ENCODE measurements at regions not wholly inside any gene's neighbourhood (a gene's known extent, or its start where the extent isn't known, plus 50 kb on each side); places are given as distances from the start of the nearest gene placed in this dataset.
A peak's percentile ranks its signal among the peaks of the same experiment; 100 is the strongest.
"Not testable (repeated sequence)": the region's sequence is repeated elsewhere in the genome, so short reads cannot be mapped to it uniquely, and the experiment has no call there.

DNA sequence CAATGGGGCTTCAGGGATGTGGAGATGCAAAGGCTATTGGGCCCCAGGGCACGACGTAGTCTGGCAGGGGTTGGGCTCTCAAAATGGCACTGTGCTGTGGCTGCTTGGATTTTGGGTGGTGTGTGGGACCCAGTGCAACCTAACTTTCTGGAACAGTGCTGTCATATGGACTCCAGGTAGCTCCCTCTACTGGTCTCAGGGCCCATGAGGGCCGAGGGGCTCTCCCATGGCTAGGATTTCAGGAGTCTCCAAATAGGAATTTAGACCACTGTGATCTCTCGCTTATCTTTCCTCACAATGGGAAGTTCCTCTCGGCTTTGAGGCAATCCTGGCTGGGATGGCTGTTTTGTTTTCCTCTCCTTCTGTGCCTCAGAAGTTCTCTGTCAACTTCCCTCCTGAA is 68.2 kb upstream of the MUCL1 start:
- no peak overlapping the region for H3K27ac Mint-ChIP-seq
- peaks cover 4% of the 10 kb centered on the region for H3K4me1 Mint-ChIP-seq
- H3K4me3 Mint-ChIP-seq: no peak overlapping the region
- DNase-seq: peak; percentile 84
- Histone ChIP-seq H3K9me3 (ENCODE audit: control insufficient read depth, low read length) (peaks cover 58% of the 10 kb centered on the region), H3K36me3 (ENCODE audit: control insufficient read depth, insufficient read depth, low read length) (no peaks in the 10 kb centered on the region), H3K27ac (ENCODE audit: low read depth, low read length) (no peak overlapping the region), H3K9ac (ENCODE audit: extremely low read depth, low read length, poor library complexity, severe bottlenecking) (no peak overlapping the region), H3K27me3 (ENCODE audit: control insufficient read depth, insufficient read depth, low read length, poor library complexity, severe bottlenecking) (no peaks in the 10 kb centered on the region), H3K4me1 (ENCODE audit: control insufficient read depth, insufficient read depth, low read length) (no peaks in the 10 kb centered on the region), H3K4me3 (ENCODE audit: low read length) (peak overlapping the region; percentile 12)
- TF ChIP-seq, protein P1, sequence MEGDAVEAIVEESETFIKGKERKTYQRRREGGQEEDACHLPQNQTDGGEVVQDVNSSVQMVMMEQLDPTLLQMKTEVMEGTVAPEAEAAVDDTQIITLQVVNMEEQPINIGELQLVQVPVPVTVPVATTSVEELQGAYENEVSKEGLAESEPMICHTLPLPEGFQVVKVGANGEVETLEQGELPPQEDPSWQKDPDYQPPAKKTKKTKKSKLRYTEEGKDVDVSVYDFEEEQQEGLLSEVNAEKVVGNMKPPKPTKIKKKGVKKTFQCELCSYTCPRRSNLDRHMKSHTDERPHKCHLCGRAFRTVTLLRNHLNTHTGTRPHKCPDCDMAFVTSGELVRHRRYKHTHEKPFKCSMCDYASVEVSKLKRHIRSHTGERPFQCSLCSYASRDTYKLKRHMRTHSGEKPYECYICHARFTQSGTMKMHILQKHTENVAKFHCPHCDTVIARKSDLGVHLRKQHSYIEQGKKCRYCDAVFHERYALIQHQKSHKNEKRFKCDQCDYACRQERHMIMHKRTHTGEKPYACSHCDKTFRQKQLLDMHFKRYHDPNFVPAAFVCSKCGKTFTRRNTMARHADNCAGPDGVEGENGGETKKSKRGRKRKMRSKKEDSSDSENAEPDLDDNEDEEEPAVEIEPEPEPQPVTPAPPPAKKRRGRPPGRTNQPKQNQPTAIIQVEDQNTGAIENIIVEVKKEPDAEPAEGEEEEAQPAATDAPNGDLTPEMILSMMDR (conservative IDR thresholded peaks at IDR 0.05): peak; percentile 65
- peaks cover 10% of the 10 kb centered on the region for H3K36me3 Mint-ChIP-seq (ENCODE audit: low read depth)
- 67 to 72% methylated on average over 5 of the region's 5 CpGs for WGBS, 2 experiments (ENCODE audit: insufficient coverage in 1 of 2, insufficient read length in 1 of 2)
- peaks cover 60% of the 10 kb centered on the region for H3K9me3 Mint-ChIP-seq
- H3K27me3 Mint-ChIP-seq (ENCODE audit: insufficient read depth): no peaks in the 10 kb centered on the region

DNA sequence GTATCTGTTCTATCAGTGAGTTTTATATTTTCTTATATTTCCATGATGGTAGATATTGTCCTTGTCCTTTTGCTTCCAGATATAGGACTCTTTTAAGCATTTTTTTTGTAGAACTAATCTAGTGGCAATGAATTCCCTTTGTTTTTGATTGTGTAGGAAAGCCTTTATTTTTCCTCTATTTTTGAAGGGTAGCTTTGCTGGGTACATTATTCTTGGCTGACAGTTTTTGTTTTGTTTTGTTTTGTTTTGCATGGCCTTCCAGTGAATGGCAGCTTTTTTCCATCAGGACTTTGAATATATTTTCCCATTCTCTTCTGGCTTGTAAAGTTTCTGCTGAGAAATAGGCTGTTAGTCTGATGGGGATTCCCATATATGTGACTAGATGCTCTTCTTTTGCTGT is 70.2 kb upstream of the MUCL1 start:
- Mint-ChIP-seq H3K9me3 (peaks cover 62% of the 10 kb centered on the region), H3K4me1 (peaks cover 4% of the 10 kb centered on the region), H3K4me3 (no peak overlapping the region), H3K36me3 (ENCODE audit: low read depth) (peaks cover 10% of the 10 kb centered on the region), H3K27ac (no peak overlapping the region), H3K27me3 (ENCODE audit: insufficient read depth) (peaks cover 7% of the 10 kb centered on the region)
- peaks cover 58% of the 10 kb centered on the region for H3K9me3 ChIP-seq (ENCODE audit: control insufficient read depth, low read length)
- H3K27ac ChIP-seq (ENCODE audit: low read depth, low read length): no peak overlapping the region
- no peaks in the 10 kb centered on the region for H3K4me1 ChIP-seq (ENCODE audit: control insufficient read depth, insufficient read depth, low read length)
- no peak overlapping the region for H3K4me3 ChIP-seq (ENCODE audit: low read length)
- H3K27me3 ChIP-seq (ENCODE audit: control insufficient read depth, insufficient read depth, low read length, poor library complexity, severe bottlenecking): no peaks in the 10 kb centered on the region
- TF ChIP-seq, protein P1 (conservative IDR thresholded peaks at IDR 0.05): no peak
- DNase-seq: no peak
- H3K9ac ChIP-seq (ENCODE audit: extremely low read depth, low read length, poor library complexity, severe bottlenecking): no peak overlapping the region
- H3K36me3 ChIP-seq (ENCODE audit: control insufficient read depth, insufficient read depth, low read length): no peaks in the 10 kb centered on the region

DNA sequence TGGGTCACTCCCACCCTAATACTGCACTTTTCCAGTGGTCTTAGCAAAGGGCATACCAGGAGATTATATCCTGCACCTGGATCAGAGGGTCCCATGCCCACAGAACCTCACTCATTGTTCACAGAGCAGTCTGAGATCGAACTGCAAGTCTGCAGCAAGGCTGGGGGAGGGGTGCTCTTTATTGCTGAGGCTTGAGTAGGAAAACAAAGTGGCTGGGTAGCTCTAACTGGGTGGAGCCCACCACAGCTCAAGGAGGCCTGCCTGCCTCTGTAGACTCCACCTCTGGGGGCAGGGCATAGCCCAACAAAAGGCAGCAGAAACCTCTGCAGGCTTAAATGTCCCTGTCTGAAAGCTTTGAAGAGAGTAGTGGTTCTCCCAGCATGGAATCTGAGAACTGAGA is 77.3 kb upstream of the MUCL1 start:
- Mint-ChIP-seq H3K9me3 (peaks cover 36% of the 10 kb centered on the region), H3K27me3 (ENCODE audit: insufficient read depth) (peaks cover 11% of the 10 kb centered on the region)
- not testable (repeated sequence) for H3K4me1 Mint-ChIP-seq; H3K9ac ChIP-seq (ENCODE audit: extremely low read depth, low read length, poor library complexity, severe bottlenecking); H3K27me3 ChIP-seq (ENCODE audit: control insufficient read depth, insufficient read depth, low read length, poor library complexity, severe bottlenecking); H3K4me3 ChIP-seq (ENCODE audit: low read length); DNase-seq; H3K4me3 Mint-ChIP-seq; H3K36me3 ChIP-seq (ENCODE audit: control insufficient read depth, insufficient read depth, low read length); H3K27ac ChIP-seq (ENCODE audit: low read depth, low read length); H3K27ac Mint-ChIP-seq; H3K4me1 ChIP-seq (ENCODE audit: control insufficient read depth, insufficient read depth, low read length); H3K9me3 ChIP-seq (ENCODE audit: control insufficient read depth, low read length); H3K36me3 Mint-ChIP-seq (ENCODE audit: low read depth)
- WGBS, 2 experiments (ENCODE audit: insufficient coverage in 1 of 2, insufficient read length in 1 of 2): 82 to 83% methylated on average over 1 of the region's 1 CpG

DNA sequence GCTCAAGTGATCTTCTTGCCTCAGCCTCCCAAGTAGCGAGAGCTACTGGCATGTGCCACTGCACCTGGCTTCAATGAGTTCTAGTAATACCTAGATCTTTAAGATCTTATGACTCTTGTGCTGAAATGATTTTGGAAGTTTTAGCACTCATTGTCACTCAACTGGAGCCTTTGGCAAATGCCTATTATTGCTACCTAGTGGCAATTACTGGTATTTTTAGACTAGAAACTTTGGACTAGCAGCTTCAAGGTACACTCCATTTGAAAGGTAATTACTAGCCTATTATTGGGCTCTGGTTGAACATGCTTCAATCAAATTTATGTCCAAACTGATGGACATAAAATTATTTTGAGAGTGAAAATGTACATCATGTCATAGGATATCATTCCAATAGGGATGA is 80.7 kb upstream of the MUCL1 start:
- H3K27me3 Mint-ChIP-seq (ENCODE audit: insufficient read depth): peaks cover 6% of the 10 kb centered on the region
- H3K4me1 Mint-ChIP-seq: no peaks in the 10 kb centered on the region
- peaks cover 7% of the 10 kb centered on the region for H3K9me3 ChIP-seq (ENCODE audit: control insufficient read depth, low read length)
- H3K9me3 Mint-ChIP-seq: peaks cover 23% of the 10 kb centered on the region
- no peak for DNase-seq
- H3K27ac ChIP-seq (ENCODE audit: low read depth, low read length): no peak overlapping the region
- H3K4me3 ChIP-seq (ENCODE audit: low read length): no peak overlapping the region
- no peaks in the 10 kb centered on the region for H3K4me1 ChIP-seq (ENCODE audit: control insufficient read depth, insufficient read depth, low read length)
- H3K4me3 Mint-ChIP-seq: no peak overlapping the region
- TF ChIP-seq, protein P1 (conservative IDR thresholded peaks at IDR 0.05): peak; percentile 47
- H3K9ac ChIP-seq (ENCODE audit: extremely low read depth, low read length, poor library complexity, severe bottlenecking): no peak overlapping the region
- no peaks in the 10 kb centered on the region for H3K36me3 ChIP-seq (ENCODE audit: control insufficient read depth, insufficient read depth, low read length)
- H3K27ac Mint-ChIP-seq: no peak overlapping the region
- no peaks in the 10 kb centered on the region for H3K36me3 Mint-ChIP-seq (ENCODE audit: low read depth)
- WGBS, 2 experiments (ENCODE audit: insufficient coverage in 1 of 2, insufficient read length in 1 of 2): 95 to 100% methylated on average over 1 of the region's 1 CpG
- H3K27me3 ChIP-seq (ENCODE audit: control insufficient read depth, insufficient read depth, low read length, poor library complexity, severe bottlenecking): no peaks in the 10 kb centered on the region

Measured in endodermal cell (in vitro differentiated cells).